ENCODE measurements at regions not wholly inside any gene's neighbourhood (a gene's known extent, or its start where the extent isn't known, plus 50 kb on each side); places are given as distances from the start of the nearest gene placed in this dataset.

- no peaks in the 10 kb centered on the region for H3K4me1 ChIP-seq (ENCODE audit: low read depth)
- no peak for DNase-seq (ENCODE audit: low read depth in 1 of 2, low spot score in 1 of 2)
- no peak for TF ChIP-seq CTCF (IDR thresholded peaks at IDR 0.05; ENCODE audit: low read depth, low read length)
- H3K9me3 ChIP-seq (ENCODE audit: low read depth): no peaks in the 10 kb centered on the region
- no peak overlapping the region for H3K4me3 ChIP-seq
- no peaks in the 10 kb centered on the region for H3K36me3 ChIP-seq
- H3K27me3 ChIP-seq: no peaks in the 10 kb centered on the region
- no peak overlapping the region for H3K27ac ChIP-seq
These were observed 86.3 kb upstream of the CFAP20DC start for GRCh38 chr3:59136081-59136480.

- no peaks in the 10 kb centered on the region for H3K27me3 ChIP-seq
These were observed 85.3 kb upstream of the CFAP20DC start for GRCh38 chr3:59135096-59135495.

GRCh38 chr3:59133311-59133710 is 83.5 kb upstream of the CFAP20DC start:
- H3K27ac ChIP-seq: no peak overlapping the region
- no peak overlapping the region for H3K4me3 ChIP-seq
- no peak for DNase-seq (ENCODE audit: low read depth in 1 of 2, low spot score in 1 of 2)
- H3K27me3 ChIP-seq: no peaks in the 10 kb centered on the region
- TF ChIP-seq CTCF (IDR thresholded peaks at IDR 0.05; ENCODE audit: low read depth, low read length): no peak
- no peaks in the 10 kb centered on the region for H3K9me3 ChIP-seq (ENCODE audit: low read depth)
- H3K36me3 ChIP-seq: no peaks in the 10 kb centered on the region
- H3K4me1 ChIP-seq (ENCODE audit: low read depth): no peaks in the 10 kb centered on the region

More at GRCh38 chr3:59135096-59135495, 85.3 kb upstream of the CFAP20DC start:
- Histone ChIP-seq H3K9me3 (ENCODE audit: low read depth) (no peaks in the 10 kb centered on the region), H3K4me1 (ENCODE audit: low read depth) (no peaks in the 10 kb centered on the region), H3K36me3 (no peaks in the 10 kb centered on the region), H3K27ac (no peak overlapping the region), H3K4me3 (no peak overlapping the region)
- DNase-seq (ENCODE audit: low read depth in 1 of 2, low spot score in 1 of 2): no peak
- no peak for TF ChIP-seq CTCF (IDR thresholded peaks at IDR 0.05; ENCODE audit: low read depth, low read length)

- Histone ChIP-seq H3K4me3 (no peak overlapping the region), H3K9me3 (ENCODE audit: low read depth) (no peaks in the 10 kb centered on the region), H3K4me1 (ENCODE audit: low read depth) (peaks cover 7% of the 10 kb centered on the region), H3K27ac (no peak overlapping the region), H3K27me3 (no peaks in the 10 kb centered on the region), H3K36me3 (no peaks in the 10 kb centered on the region)
- no peak for DNase-seq (ENCODE audit: low read depth in 1 of 2, low spot score in 1 of 2)
- TF ChIP-seq CTCF (IDR thresholded peaks at IDR 0.05; ENCODE audit: low read depth, low read length): no peak
These were observed 81.4 kb upstream of the CFAP20DC start for GRCh38 chr3:59131016-59131766.

GRCh38 chr3:59128685-59129084 is 78.9 kb upstream of the CFAP20DC start:
- peaks cover 7% of the 10 kb centered on the region for H3K4me1 ChIP-seq (ENCODE audit: low read depth)
- TF ChIP-seq CTCF (IDR thresholded peaks at IDR 0.05; ENCODE audit: low read depth, low read length): no peak
- no peaks in the 10 kb centered on the region for H3K27me3 ChIP-seq
- DNase-seq (ENCODE audit: low read depth in 1 of 2, low spot score in 1 of 2): no peak
- no peaks in the 10 kb centered on the region for H3K9me3 ChIP-seq (ENCODE audit: low read depth)
- no peaks in the 10 kb centered on the region for H3K36me3 ChIP-seq
- no peak overlapping the region for H3K27ac ChIP-seq
- H3K4me3 ChIP-seq: no peak overlapping the region

All from cardiac muscle cell (in vitro differentiated cells and primary cell).